Psoas muscle (tissue), 7 donors: ENCODE measurements at regions not wholly inside any gene's neighbourhood (a gene's known extent, or its start where the extent isn't known, plus 50 kb on each side); places are given as distances from the start of the nearest gene placed in this dataset.

Experiments
- ATAC-seq, 4 donors: fragments of 200-7000 bp; cut with Tn5 transposase; one replicate each; pipeline ENCODE4 v1.9.1; 2020; ENCODE audit warnings: moderate library complexity in 3 of 4, mild to moderate bottlenecking in 2 of 4
- DNase-seq, 2 donors: peaks; one replicate each; pipeline ENCODE4 v3.0.0-alpha.2; 2020
- H3K27ac ChIP-seq: fragments of 200-600 bp; one replicate; pipeline ENCODE4 v1.8.0; 2022
- H3K27me3 ChIP-seq, 3 donors: fragments of 200-600 bp in 1 of 3; one replicate each; pipeline versions ENCODE4 v1.6.1 to v1.8.0; 2013 to 2022; ENCODE audit warnings: low read length in 2 of 3, mild to moderate bottlenecking in 2 of 3, moderate library complexity in 1 of 3; ENCODE audit not compliant: insufficient read depth in 3 of 3
- H3K36me3 ChIP-seq, 2 donors: fragments of 200-600 bp in 1 of 2; one replicate each; pipeline versions ENCODE4 v1.6.1 to v1.8.0; 2013 to 2022; ENCODE audit warnings: low read depth in 1 of 2, mild to moderate bottlenecking in 1 of 2, moderate library complexity in 1 of 2; ENCODE audit not compliant: insufficient read depth in 1 of 2
- H3K4me1 ChIP-seq: fragments of 200-600 bp; one replicate; pipeline ENCODE4 v1.8.0; 2022
- H3K4me3 ChIP-seq: fragments of 200-600 bp; one replicate; pipeline ENCODE4 v1.8.0; 2022; ENCODE audit warnings: mild to moderate bottlenecking
- H3K9me3 ChIP-seq: fragments of 200-600 bp; one replicate; pipeline ENCODE4 v1.8.0; 2022
- CTCF ChIP-seq: fragments of 200-600 bp; IDR thresholded peaks from one replicate; pipeline ENCODE4 v1.8.0; 2022; ENCODE audit warnings: antibody characterized with exemption
- WGBS, 3 donors: extraction: QIAGEN DNeasy Blood & Tissue Kit; methylation state at CpG; one replicate each; pipeline versions ENCODE4 v1.1.6 to v1.1.7; 2013; 5-methylcytosine and 5-hydroxymethylcytosine counted together
- intact Hi-C, 2 donors: fragments of 100-400 bp; cut with DNase I; formaldehyde crosslinking; loops; one replicate each; pipeline versions ENCODE4 v1.11.0 to v1.14.2; 2022
- donor health status: healthy with polysubstance abuse.
- donor health status: DM: no; HTN: no; CAD: no; lungs with moderate emphysema.
- donor health status: Bipolar disorder and iron deficiency.
- donor health status: healthy.
- donor health status: DM: yes; HTN: yes; CAD: no.
- donor health status: DM: no; HTN: no; CAD: no.
- donor health status: DM: yes; HTN: yes; CAD: no.

DNA sequence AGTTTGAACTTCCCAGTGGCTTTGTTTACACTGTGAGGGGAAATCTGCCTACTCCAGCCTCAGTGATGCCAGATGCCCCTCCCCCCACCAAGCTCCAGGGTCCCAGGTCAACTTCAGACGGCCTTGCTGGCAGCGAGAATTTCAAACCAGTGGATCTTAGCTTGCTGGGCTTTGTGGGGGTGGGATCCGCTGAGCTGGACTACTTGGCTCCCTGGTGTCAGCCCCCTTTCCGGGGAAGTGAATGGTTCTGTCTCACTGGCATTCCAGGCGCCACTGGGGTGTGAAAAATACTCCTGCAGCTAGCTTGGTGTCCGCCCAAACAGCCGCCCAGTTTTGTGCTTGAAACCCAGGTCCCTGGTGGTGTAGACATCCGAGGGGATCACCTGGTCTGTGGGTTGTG lies 70.0 kb upstream of the NEUROD1 start:
- H3K9me3 ChIP-seq = no peaks in the 10 kb centered on the region
- 82 to 86% (median 83%) methylated on average over 8 of the region's 8 CpGs for WGBS, 3 donors
- H3K27ac ChIP-seq = no peak overlapping the region
- no peak for DNase-seq
- H3K36me3 ChIP-seq = no peaks in the 10 kb centered on the region
- H3K27me3 ChIP-seq = peaks cover 0 to 4% (median 0%) of the 10 kb centered on the region in 3 donors
- H3K4me1 ChIP-seq = no peaks in the 10 kb centered on the region
- H3K4me3 ChIP-seq = no peak overlapping the region
- no peak for TF ChIP-seq CTCF
- no peak for ATAC-seq
- intact Hi-C loops = no loop called here

- H3K9me3 ChIP-seq = no peaks in the 10 kb centered on the region
- H3K4me3 ChIP-seq = no peak overlapping the region
- no peaks in the 10 kb centered on the region for H3K36me3 ChIP-seq
- no peak for ATAC-seq
- intact Hi-C loops = no loop called here
- H3K4me1 ChIP-seq = no peaks in the 10 kb centered on the region
- no peak for DNase-seq
- 93 to 97% (median 95%) methylated on average over 6 of the region's 6 CpGs for WGBS, 3 donors
- peaks cover 0 to 5% (median 4%) of the 10 kb centered on the region in 3 donors for H3K27me3 ChIP-seq
- H3K27ac ChIP-seq = no peak overlapping the region
- TF ChIP-seq CTCF = no peak
These were observed 71.1 kb upstream of the NEUROD1 start for GRCh38 chr2:181751266-181752030.

DNA sequence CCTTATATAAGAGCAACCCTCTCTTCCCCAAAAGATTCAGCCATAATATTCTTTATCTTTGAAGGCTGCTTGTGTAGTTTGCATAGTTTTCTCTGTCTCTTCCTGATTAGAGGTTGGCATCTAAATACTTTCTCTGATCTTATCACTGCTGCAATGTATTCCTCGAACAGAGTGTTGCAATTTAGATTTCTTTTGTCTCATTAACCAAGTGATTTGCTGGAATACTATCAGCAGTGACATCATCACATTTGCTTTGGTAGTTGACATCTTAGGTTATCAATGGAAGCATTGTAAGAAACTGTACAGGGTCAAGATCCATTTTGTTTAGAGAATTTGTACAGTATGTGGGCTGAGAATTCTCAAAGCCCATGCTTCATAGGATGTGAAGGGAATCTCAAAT lies 72.0 kb upstream of the NEUROD1 start:
- Histone ChIP-seq H3K27ac (no peak overlapping the region), H3K27me3 (peaks cover 0 to 5% (median 4%) of the 10 kb centered on the region in 3 donors), H3K4me1 (no peaks in the 10 kb centered on the region), H3K4me3 (no peak overlapping the region), H3K36me3 (no peaks in the 10 kb centered on the region), H3K9me3 (no peaks in the 10 kb centered on the region)
- WGBS, 3 donors = 0 to 34% (median 26%) methylated on average over 1 of the region's 1 CpG
- intact Hi-C loops = no loop called here
- no peak for TF ChIP-seq CTCF
- ATAC-seq (no peak), DNase-seq (no peak)

GRCh38 chr2:181753686-181754085 lies 73.4 kb upstream of the NEUROD1 start:
- Histone ChIP-seq H3K36me3 (no peaks in the 10 kb centered on the region), H3K4me3 (no peak overlapping the region), H3K4me1 (no peaks in the 10 kb centered on the region), H3K27ac (no peak overlapping the region), H3K9me3 (no peaks in the 10 kb centered on the region), H3K27me3 (peaks cover 0 to 5% (median 4%) of the 10 kb centered on the region in 3 donors)
- WGBS, 3 donors = 84 to 95% (median 86%) methylated on average over 4 of the region's 4 CpGs
- ATAC-seq (no peak), DNase-seq (no peak)
- intact Hi-C loops = no loop called here
- TF ChIP-seq CTCF = no peak

DNA sequence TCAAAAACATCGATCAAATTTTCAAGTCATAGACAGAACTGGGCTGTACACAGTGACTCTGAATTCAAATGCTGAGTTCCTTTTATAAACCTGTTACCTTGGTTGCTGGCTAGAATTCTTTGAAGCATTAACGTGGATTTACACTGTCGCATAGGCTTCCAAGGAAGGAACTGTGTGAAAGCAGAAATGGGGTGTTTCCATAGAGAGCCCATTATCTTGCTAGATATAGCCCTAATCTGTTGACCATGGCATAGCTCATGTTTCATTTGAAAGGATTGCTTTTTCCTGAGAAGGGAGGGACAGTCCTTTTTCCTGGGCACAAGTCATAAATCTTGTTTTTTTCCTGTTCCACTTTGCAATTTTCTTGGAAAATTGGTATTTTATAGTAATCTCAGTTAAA lies 73.8 kb upstream of the NEUROD1 start:
- H3K9me3 ChIP-seq = no peaks in the 10 kb centered on the region
- no peaks in the 10 kb centered on the region for H3K36me3 ChIP-seq
- no peak for DNase-seq
- peaks cover 0 to 5% (median 4%) of the 10 kb centered on the region in 3 donors for H3K27me3 ChIP-seq
- H3K4me1 ChIP-seq = no peaks in the 10 kb centered on the region
- no peak overlapping the region for H3K4me3 ChIP-seq
- intact Hi-C loops = no loop called here
- no peak for TF ChIP-seq CTCF
- H3K27ac ChIP-seq = no peak overlapping the region
- WGBS, 3 donors = 68 to 78% (median 69%) methylated on average over 3 of the region's 3 CpGs
- no peak for ATAC-seq
